Calu3 (cell line): ENCODE measurements at regions not wholly inside any gene's neighbourhood (a gene's known extent, or its start where the extent isn't known, plus 50 kb on each side); places are given as distances from the start of the nearest gene placed in this dataset.

Source experiments
- BruUV-seq: library from RNA; stranded (reverse); fragments of 400-500 nt; replicated peaks from 2 replicates; lab custom pipeline; 2021; lab: Mats Ljungman, UMichigan
- CTCF ChIA-PET: fragments of 300-600 bp; sonication (Branson Sonifier 250); formaldehyde crosslinking; loops from one replicate; lab custom pipeline; 2022; ENCODE audit warnings: antibody characterized with exemption; lab: Charles Lee
- DNase-seq: peaks from one replicate; pipeline ENCODE4 v3.0.0; 2022
- H3K27ac Mint-ChIP-seq: one replicate; pipeline ENCODE4 v1.8.0; 2022; ENCODE audit warnings: mixed read lengths; ENCODE audit not compliant: unreplicated experiment
- H3K27me3 Mint-ChIP-seq: one replicate; pipeline ENCODE4 v1.8.0; 2022; ENCODE audit warnings: mixed read lengths; ENCODE audit not compliant: unreplicated experiment
- H3K36me3 Mint-ChIP-seq: one replicate; pipeline ENCODE4 v1.8.0; 2022; ENCODE audit warnings: mild to moderate bottlenecking, moderate library complexity, mixed read lengths; ENCODE audit not compliant: insufficient read depth, unreplicated experiment
- H3K4me1 Mint-ChIP-seq: one replicate; pipeline ENCODE4 v1.8.0; 2022; ENCODE audit warnings: mild to moderate bottlenecking, low read depth, mixed read lengths; ENCODE audit not compliant: unreplicated experiment
- H3K4me3 Mint-ChIP-seq: one replicate; pipeline ENCODE4 v1.8.0; 2022; ENCODE audit warnings: mild to moderate bottlenecking, low read depth, moderate library complexity, mixed read lengths; ENCODE audit not compliant: unreplicated experiment
- H3K9me3 Mint-ChIP-seq: one replicate; pipeline ENCODE4 v1.8.0; 2022; ENCODE audit warnings: low read depth, mixed read lengths; ENCODE audit not compliant: unreplicated experiment
- CTCF ChIP-seq: fragments of 200-600 bp; IDR thresholded peaks from one replicate; pipeline ENCODE4 v1.8.0; 2022; ENCODE audit warnings: antibody characterized with exemption; ENCODE audit not compliant: unreplicated experiment
- intact Hi-C: fragments of 100-400 bp; cut with micrococcal nuclease; formaldehyde crosslinking; loops from one replicate; pipeline ENCODE4 v1.10.0; 2022; ENCODE audit not compliant: unreplicated experiment

GRCh38 chr1:213874789-213875188 is 113.0 kb upstream of the PROX1 start:
- no peak for TF ChIP-seq CTCF
- CTCF ChIA-PET, result no interaction called here
- Mint-ChIP-seq H3K36me3 (no peaks in the 10 kb centered on the region), H3K27ac (no peak overlapping the region), H3K9me3 (no peaks in the 10 kb centered on the region), H3K27me3 (peaks cover 65% of the 10 kb centered on the region), H3K4me1 (no peaks in the 10 kb centered on the region), H3K4me3 (no peak overlapping the region)
- intact Hi-C loops, result no loop called here
- no TSS peak for BruUV-seq
- DNase-seq, result no peak

GRCh38 chr1:213876531-213876930 is 111.2 kb upstream of the PROX1 start:
- CTCF ChIA-PET, result no interaction called here
- no peak for DNase-seq
- Mint-ChIP-seq H3K36me3 (no peaks in the 10 kb centered on the region), H3K4me1 (no peaks in the 10 kb centered on the region), H3K27ac (no peak overlapping the region), H3K9me3 (peaks cover 3% of the 10 kb centered on the region), H3K27me3 (peaks cover 65% of the 10 kb centered on the region), H3K4me3 (no peak overlapping the region)
- intact Hi-C loops, result no loop called here
- no peak for TF ChIP-seq CTCF
- BruUV-seq, result no TSS peak

GRCh38 chr1:213883618-213884017 is 104.2 kb upstream of the PROX1 start:
- Mint-ChIP-seq H3K4me3 (no peak overlapping the region), H3K9me3 (peaks cover 3% of the 10 kb centered on the region), H3K36me3 (no peaks in the 10 kb centered on the region), H3K4me1 (no peaks in the 10 kb centered on the region), H3K27me3 (peaks cover 27% of the 10 kb centered on the region), H3K27ac (no peak overlapping the region)
- no TSS peak for BruUV-seq
- CTCF ChIA-PET, result no interaction called here
- intact Hi-C loops, result no loop called here
- TF ChIP-seq CTCF, result no peak
- DNase-seq, result no peak

- BruUV-seq, result no TSS peak
- H3K4me3 Mint-ChIP-seq, result no peak overlapping the region
- TF ChIP-seq CTCF, result no peak
- intact Hi-C loops, result no loop called here
- no peak for DNase-seq
- CTCF ChIA-PET, result interaction anchor here (0.6 kb wide), 1 partner anchor 103 kb away, joined by 3 read pairs; the partner anchor contains the start of gene PROX1
- peaks cover 24% of the 10 kb centered on the region for H3K27me3 Mint-ChIP-seq
- peaks cover 3% of the 10 kb centered on the region for H3K9me3 Mint-ChIP-seq
- H3K36me3 Mint-ChIP-seq, result no peaks in the 10 kb centered on the region
- H3K27ac Mint-ChIP-seq, result no peak overlapping the region
- H3K4me1 Mint-ChIP-seq, result no peaks in the 10 kb centered on the region
Observed at GRCh38 chr1:213884402-213884801, 103.4 kb upstream of the PROX1 start.
